Psoas muscle (tissue), 7 donors: ENCODE measurements at regions not wholly inside any gene's neighbourhood (a gene's known extent, or its start where the extent isn't known, plus 50 kb on each side); places are given as distances from the start of the nearest gene placed in this dataset.

Source experiments
- ATAC-seq, 4 donors: fragments of 200-7000 bp; cut with Tn5 transposase; one replicate each; pipeline ENCODE4 v1.9.1; 2020; ENCODE audit warnings: moderate library complexity in 3 of 4, mild to moderate bottlenecking in 2 of 4
- DNase-seq, 2 donors: peaks; one replicate each; pipeline ENCODE4 v3.0.0-alpha.2; 2020
- H3K27ac ChIP-seq: fragments of 200-600 bp; one replicate; pipeline ENCODE4 v1.8.0; 2022
- H3K27me3 ChIP-seq, 3 donors: fragments of 200-600 bp in 1 of 3; one replicate each; pipeline versions ENCODE4 v1.6.1 to v1.8.0; 2013 to 2022; ENCODE audit warnings: low read length in 2 of 3, mild to moderate bottlenecking in 2 of 3, moderate library complexity in 1 of 3; ENCODE audit not compliant: insufficient read depth in 3 of 3
- H3K36me3 ChIP-seq, 2 donors: fragments of 200-600 bp in 1 of 2; one replicate each; pipeline versions ENCODE4 v1.6.1 to v1.8.0; 2013 to 2022; ENCODE audit warnings: low read depth in 1 of 2, mild to moderate bottlenecking in 1 of 2, moderate library complexity in 1 of 2; ENCODE audit not compliant: insufficient read depth in 1 of 2
- H3K4me1 ChIP-seq: fragments of 200-600 bp; one replicate; pipeline ENCODE4 v1.8.0; 2022
- H3K4me3 ChIP-seq: fragments of 200-600 bp; one replicate; pipeline ENCODE4 v1.8.0; 2022; ENCODE audit warnings: mild to moderate bottlenecking
- H3K9me3 ChIP-seq: fragments of 200-600 bp; one replicate; pipeline ENCODE4 v1.8.0; 2022
- WGBS, 3 donors: extraction: QIAGEN DNeasy Blood & Tissue Kit; methylation state at CpG; one replicate each; pipeline versions ENCODE4 v1.1.6 to v1.1.7; 2013; 5-methylcytosine and 5-hydroxymethylcytosine counted together
- intact Hi-C, 2 donors: fragments of 100-400 bp; cut with DNase I; formaldehyde crosslinking; loops; one replicate each; pipeline versions ENCODE4 v1.11.0 to v1.14.2; 2022
- TF ChIP-seq, protein P1 (sequence below): fragments of 200-600 bp; IDR thresholded peaks from one replicate; pipeline ENCODE4 v1.8.0; 2022; ENCODE audit warnings: antibody characterized with exemption
- donor health status: healthy with polysubstance abuse.
- donor health status: DM: no; HTN: no; CAD: no; lungs with moderate emphysema.
- donor health status: Bipolar disorder and iron deficiency.
- donor health status: healthy.
- donor health status: DM: yes; HTN: yes; CAD: no.
- donor health status: DM: no; HTN: no; CAD: no.
- donor health status: DM: yes; HTN: yes; CAD: no.

- TF ChIP-seq, protein P1, sequence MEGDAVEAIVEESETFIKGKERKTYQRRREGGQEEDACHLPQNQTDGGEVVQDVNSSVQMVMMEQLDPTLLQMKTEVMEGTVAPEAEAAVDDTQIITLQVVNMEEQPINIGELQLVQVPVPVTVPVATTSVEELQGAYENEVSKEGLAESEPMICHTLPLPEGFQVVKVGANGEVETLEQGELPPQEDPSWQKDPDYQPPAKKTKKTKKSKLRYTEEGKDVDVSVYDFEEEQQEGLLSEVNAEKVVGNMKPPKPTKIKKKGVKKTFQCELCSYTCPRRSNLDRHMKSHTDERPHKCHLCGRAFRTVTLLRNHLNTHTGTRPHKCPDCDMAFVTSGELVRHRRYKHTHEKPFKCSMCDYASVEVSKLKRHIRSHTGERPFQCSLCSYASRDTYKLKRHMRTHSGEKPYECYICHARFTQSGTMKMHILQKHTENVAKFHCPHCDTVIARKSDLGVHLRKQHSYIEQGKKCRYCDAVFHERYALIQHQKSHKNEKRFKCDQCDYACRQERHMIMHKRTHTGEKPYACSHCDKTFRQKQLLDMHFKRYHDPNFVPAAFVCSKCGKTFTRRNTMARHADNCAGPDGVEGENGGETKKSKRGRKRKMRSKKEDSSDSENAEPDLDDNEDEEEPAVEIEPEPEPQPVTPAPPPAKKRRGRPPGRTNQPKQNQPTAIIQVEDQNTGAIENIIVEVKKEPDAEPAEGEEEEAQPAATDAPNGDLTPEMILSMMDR = no peak
- no peak overlapping the region for H3K27ac ChIP-seq
- WGBS, 3 donors = 73 to 88% (median 83%) methylated on average over 1 of the region's 1 CpG
- no peak overlapping the region for H3K4me3 ChIP-seq
- H3K4me1 ChIP-seq = no peaks in the 10 kb centered on the region
- H3K9me3 ChIP-seq = no peaks in the 10 kb centered on the region
- no peaks in the 10 kb centered on the region for H3K27me3 ChIP-seq
- intact Hi-C loops = no loop called here
- no peak for ATAC-seq
- DNase-seq = no peak
- H3K36me3 ChIP-seq = no peaks in the 10 kb centered on the region
Measured at GRCh38 chr13:54484166-54484565, 1455.6 kb downstream of the OLFM4 start.

GRCh38 chr13:54486421-54487166 lies 1458.0 kb downstream of the OLFM4 start:
- DNase-seq = no peak
- intact Hi-C loops = no loop called here
- no peaks in the 10 kb centered on the region for H3K4me1 ChIP-seq
- no peak for ATAC-seq
- TF ChIP-seq, protein P1 = no peak
- H3K4me3 ChIP-seq = no peak overlapping the region
- WGBS, 3 donors = 82 to 89% (median 82%) methylated on average over 7 of the region's 7 CpGs
- H3K9me3 ChIP-seq = no peaks in the 10 kb centered on the region
- no peaks in the 10 kb centered on the region for H3K27me3 ChIP-seq
- H3K36me3 ChIP-seq = no peaks in the 10 kb centered on the region
- no peak overlapping the region for H3K27ac ChIP-seq

DNA sequence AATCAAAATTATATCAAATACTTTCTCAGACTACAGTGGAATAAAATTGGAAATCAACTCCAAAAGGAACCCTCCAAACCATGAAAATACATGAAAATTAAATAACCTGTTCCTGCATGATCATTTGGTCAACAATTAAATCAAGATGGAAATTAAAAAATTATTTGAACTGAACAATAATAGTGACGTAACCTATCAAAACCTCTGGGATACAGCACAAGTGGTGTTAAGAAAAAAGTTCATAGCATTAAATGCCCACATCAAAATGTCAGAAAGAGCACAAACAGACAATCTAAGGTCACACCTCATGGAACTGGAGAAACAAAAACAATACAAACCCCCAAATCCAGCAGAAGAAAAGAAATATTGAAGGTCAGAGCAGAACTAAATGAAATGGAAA lies 1460.7 kb downstream of the OLFM4 start:
- H3K27me3 ChIP-seq = no peaks in the 10 kb centered on the region
- TF ChIP-seq, protein P1 = no peak
- H3K36me3 ChIP-seq = no peaks in the 10 kb centered on the region
- no peaks in the 10 kb centered on the region for H3K9me3 ChIP-seq
- 86 to 98% (median 92%) methylated on average over 1 of the region's 1 CpG for WGBS, 3 donors
- H3K4me3 ChIP-seq = no peak overlapping the region
- no peak overlapping the region for H3K27ac ChIP-seq
- H3K4me1 ChIP-seq = no peaks in the 10 kb centered on the region
- no peak for DNase-seq
- intact Hi-C loops = no loop called here
- no peak for ATAC-seq

DNA sequence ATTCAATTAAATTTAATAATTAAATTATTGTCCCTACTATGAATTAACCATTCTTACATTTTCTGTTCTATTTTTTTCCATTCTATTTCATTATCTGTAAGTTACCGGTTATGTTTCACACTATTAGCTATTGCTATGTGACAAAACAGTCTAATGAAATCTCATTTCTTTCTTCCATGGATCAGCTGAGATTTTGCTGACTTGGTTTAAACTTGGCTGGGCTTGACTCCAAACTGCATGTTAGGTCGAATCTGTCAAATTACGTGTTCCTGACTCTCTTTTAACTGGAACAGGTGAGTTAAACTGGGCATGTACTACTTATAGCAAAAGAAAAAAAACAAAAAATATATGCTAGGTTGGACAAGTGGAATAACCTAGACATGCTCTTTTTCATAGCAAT lies 1464.4 kb downstream of the OLFM4 start:
- 67 to 74% (median 70%) methylated on average over 3 of the region's 3 CpGs for WGBS, 3 donors
- ATAC-seq (no peak), DNase-seq (no peak)
- no peaks in the 10 kb centered on the region for H3K36me3 ChIP-seq
- H3K4me1 ChIP-seq = no peaks in the 10 kb centered on the region
- TF ChIP-seq, protein P1 = no peak
- intact Hi-C loops = no loop called here
- H3K9me3 ChIP-seq = no peaks in the 10 kb centered on the region
- no peak overlapping the region for H3K27ac ChIP-seq
- H3K27me3 ChIP-seq = no peaks in the 10 kb centered on the region
- H3K4me3 ChIP-seq = no peak overlapping the region

DNA sequence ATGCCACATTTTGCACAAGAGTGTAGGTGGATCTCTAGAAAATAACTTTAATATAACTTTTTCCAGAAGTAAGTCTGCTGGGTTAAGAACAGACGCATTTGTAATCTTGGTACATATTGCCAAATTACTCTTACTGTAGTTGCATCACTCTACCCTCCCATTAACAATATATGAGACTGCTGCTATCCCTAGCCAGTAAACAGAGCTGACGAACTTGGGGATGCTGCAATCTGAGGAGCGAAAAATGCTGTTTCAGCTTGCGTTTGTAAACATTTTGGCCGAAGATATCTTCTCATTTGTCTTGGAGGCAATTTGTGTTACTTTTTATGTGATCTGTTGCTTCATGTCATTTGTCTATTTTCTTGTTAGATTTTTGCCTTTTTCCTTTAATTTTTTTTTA lies 1482.8 kb downstream of the OLFM4 start:
- H3K27me3 ChIP-seq = no peaks in the 10 kb centered on the region
- TF ChIP-seq, protein P1 = no peak
- intact Hi-C loops = no loop called here
- WGBS, 3 donors = 82 to 91% (median 85%) methylated on average over 5 of the region's 5 CpGs
- ATAC-seq (no peak), DNase-seq (no peak)
- no peaks in the 10 kb centered on the region for H3K9me3 ChIP-seq
- H3K4me3 ChIP-seq = no peak overlapping the region
- no peaks in the 10 kb centered on the region for H3K36me3 ChIP-seq
- no peak overlapping the region for H3K27ac ChIP-seq
- H3K4me1 ChIP-seq = no peaks in the 10 kb centered on the region
